HTR-8/SVneo (cell line): ENCODE measurements at regions not wholly inside any gene's neighbourhood (a gene's known extent, or its start where the extent isn't known, plus 50 kb on each side); places are given as distances from the start of the nearest gene placed in this dataset.
"Not testable (repeated sequence)": the region's sequence is repeated elsewhere in the genome, so short reads cannot be mapped to it uniquely, and the experiment has no call there.

ENCODE experiments used
- DNase-seq: peaks from one replicate; pipeline ENCODE4 v3.0.0; 2011; ENCODE audit warnings: low spot score, mixed read lengths; ENCODE audit not compliant: insufficient read length
- FAIRE-seq: peaks from 2 replicates; lab custom pipeline; 2011; peaks lifted over from hg19 to GRCh38; lab: Jason Lieb, UNC

DNA sequence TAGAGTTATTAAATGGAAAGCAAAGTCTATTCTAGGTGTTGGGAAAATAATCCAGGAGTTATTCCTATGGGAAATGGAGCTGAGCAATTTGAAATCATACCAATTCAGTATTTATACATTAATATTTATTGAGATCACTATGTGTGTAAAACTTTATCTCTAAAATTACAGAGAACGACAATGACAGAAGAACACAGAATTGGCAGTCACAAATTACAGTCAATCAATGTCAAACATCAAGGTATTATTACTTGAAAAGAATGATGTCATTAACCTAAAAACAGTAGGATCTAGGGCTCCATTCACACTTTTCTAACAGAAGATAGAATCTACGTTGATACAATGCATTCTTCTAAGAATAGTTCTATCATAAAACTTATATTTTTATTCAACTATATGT, 154.9 kb upstream of the GJE1 start:
- FAIRE-seq (no peak), DNase-seq (no peak)

DNA sequence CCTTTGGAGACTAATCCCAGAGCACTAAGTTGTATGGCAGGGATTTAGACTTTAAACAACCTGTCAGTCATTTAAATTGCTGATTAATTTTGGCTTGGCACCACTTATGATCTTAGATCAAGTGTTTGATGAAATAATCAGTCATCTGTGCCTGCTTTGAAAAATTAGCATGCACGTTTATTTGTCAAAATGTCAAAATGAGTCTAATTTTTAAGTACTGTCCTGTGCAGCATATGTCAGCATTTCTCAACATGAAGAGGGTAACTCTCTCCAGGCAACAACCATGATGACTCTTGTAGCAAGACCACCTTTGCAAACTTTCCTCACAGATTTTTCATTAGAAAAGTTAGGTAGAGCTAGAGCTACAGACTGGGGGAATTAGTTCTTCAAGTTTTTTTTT, 155.7 kb upstream of the GJE1 start:
- FAIRE-seq: no peak
- no peak for DNase-seq

DNA sequence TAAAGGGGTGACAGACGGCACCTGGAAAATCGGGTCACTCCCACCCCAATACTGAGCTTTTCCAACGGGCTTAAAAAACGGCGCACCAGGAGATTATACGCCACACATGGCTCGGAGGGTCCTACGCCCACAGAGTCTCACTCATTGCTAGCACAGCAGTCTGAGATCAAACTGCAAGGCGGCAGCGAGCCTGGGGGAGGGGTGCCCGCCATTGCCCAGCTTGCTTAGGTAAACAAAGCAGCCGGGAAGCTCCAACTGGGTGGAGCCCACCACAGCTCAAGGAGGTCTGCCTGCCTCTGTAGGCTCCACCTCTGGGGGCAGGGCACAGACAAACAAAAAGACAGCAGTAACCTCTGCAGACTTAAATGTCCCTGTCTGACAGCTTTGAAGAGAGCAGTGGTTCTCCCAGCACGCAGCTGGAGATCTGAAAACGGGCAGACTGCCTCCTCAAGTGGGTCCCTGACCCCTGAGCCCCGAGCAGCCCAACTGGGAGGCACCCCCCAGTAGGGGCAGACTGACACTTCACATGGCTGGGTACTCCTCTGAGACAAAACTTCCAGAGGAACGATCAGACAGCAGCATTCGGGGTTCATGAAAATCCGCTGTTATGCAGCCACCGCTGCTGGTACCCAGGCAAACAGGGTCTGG, 162.8 kb upstream of the GJE1 start:
- not testable (repeated sequence) for DNase-seq, FAIRE-seq

GRCh38 chr6:141969201-141969600, 163.5 kb upstream of the GJE1 start:
- no peak for DNase-seq
- no peak for FAIRE-seq

GRCh38 chr6:141968632-141969031, 164.1 kb upstream of the GJE1 start:
- DNase-seq (no peak), FAIRE-seq (no peak)

DNA sequence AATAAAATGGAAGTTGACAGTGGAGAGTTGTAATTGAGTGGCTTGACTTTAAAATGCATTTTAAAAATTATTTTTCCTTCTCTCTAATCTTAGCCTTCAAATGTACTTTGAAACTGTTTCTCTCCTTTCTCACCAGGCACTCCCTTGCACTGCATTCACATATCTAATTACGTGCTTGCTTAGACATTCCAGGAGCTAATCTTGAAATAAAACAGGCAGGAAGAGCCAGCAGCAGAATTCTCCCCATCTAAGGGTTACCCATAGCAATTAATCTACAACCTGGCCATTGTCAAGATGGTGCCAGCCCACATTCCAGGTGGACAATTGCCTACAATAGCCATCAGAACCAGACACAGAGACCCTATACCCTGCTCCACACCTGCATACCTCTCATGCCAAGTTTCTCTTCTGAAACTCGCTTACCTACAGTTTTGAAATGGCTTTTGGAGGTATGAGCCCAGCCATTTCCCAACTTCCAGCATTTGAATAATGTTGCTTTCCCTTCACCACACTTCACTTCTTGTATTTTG, 167.6 kb upstream of the GJE1 start:
- no peak for FAIRE-seq
- no peak for DNase-seq

- FAIRE-seq (no peak), DNase-seq (no peak)
These were observed 169.0 kb upstream of the GJE1 start for GRCh38 chr6:141963543-141964295.

DNA sequence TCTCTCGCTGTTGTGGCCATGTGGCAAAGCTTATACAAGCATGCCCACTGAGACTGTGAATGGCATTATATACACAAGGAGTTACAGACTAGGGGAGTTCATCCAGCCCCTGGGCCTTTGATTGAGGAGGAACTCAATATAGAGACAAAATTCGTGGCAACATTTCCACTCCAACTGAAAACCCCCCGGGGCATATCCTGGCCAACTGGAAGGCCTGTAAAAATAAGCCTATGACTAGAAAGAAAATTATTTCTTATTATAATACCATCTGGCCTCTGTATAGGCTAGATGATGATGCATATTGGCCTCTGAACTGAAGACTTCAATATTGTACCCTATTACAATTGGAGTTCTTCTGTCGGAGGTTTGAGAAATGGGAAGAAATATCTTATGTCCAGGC, 175.5 kb upstream of the GJE1 start:
- DNase-seq (no peak), FAIRE-seq (no peak)

DNA sequence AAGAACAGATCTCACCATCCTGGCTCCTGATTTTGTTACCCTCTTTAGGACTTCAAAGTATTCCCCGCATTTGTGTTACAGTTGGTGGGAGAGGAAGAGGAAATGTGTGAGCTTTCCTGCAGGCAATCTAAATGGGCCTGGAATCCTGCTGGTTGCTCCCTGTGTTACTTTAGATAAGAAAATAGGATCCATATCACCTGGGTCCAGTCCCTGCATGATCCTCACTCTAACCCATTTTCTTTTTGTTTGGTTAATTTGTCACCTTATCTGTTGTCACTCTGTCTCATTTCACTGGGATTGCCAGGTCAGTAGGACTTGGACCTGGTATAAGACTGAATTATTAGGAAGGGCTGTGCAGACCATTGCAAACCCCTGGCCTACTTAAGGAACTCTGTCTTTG, 175.9 kb upstream of the GJE1 start:
- FAIRE-seq (no peak), DNase-seq (no peak)

GRCh38 chr6:141956046-141956761, 176.5 kb upstream of the GJE1 start:
- FAIRE-seq (no peak), DNase-seq (no peak)

- no peak for DNase-seq
- no peak for FAIRE-seq
These were observed 179.7 kb upstream of the GJE1 start for GRCh38 chr6:141953072-141953471.

GRCh38 chr6:141946502-141946901, 186.2 kb upstream of the GJE1 start:
- FAIRE-seq (no peak), DNase-seq (no peak)

DNA sequence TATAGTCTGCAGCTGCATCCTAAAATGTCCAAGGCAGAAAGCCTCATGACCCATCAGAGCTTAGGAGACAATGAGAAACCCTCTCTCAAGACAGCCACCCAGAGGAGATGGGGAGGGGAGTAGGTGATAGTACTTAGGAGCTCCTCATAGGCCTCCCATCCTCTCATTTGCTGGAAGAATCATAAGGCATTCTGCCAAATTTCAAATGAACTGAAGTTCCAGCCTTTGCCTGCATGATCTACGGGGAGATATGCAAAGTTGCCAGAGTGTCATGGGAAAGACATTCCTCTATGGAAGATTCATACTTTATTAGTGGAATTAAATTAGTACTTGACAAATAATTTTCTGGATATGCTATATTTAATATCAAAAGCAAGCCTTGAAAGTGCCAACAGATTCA, 194.1 kb upstream of the GJE1 start:
- no peak for FAIRE-seq

GRCh38 chr6:141932685-141933084, 200.0 kb upstream of the GJE1 start:
- DNase-seq (no peak), FAIRE-seq (no peak)

More for the DNA sequence above, 194.1 kb upstream of the GJE1 start:
- DNase-seq: no peak

DNA sequence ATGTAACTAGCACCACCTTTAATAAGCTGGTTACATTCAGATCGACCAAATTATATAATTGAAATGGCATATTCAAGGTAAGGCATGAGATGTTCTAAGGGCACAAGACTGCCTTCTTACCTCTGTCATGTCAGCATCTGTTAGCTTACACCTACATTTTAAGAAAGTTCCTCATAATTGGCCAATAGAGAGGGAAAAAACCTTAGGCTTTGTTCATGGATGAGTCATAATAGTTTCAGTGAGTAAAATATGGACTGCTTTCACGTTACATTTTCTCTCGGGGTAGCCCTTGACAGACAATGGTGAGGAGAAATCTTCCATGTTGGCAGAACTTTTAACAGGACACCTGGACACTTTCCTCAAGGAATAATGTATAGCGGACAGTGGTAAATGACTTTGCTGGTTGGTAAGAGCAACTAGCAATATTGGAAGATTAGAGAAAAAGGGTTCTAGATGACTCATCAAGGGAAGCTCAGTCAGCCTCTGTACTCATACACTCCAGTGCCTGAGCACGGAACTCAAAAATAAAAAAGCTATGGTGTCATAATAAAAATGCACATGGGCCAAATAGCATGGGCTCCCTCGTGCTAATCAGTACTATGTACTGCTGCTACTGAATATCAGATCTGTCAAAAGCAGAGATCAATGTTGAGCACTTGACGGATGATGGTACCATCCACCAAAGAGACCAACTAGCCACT, 206.4 kb upstream of the GJE1 start:
- DNase-seq, FAIRE-seq: not testable (repeated sequence)

DNA sequence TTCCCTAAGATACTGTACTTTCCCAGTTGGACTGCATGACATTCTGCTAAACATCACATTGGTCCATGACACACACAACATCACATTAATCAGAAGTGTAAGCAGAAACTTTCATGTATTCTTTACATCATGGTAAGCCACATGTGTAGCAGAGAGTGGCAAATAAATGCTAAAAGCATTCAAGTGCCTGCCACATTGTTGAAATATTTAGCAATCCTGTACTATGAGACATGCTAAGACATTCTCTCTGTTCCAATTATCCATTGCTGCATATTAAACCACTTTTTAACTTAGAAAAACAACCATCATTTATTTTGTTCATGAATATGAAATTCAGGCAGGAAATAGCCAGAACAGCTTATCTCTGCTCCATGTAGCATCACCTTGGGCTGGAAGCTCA, 207.7 kb upstream of the GJE1 start:
- DNase-seq (no peak), FAIRE-seq (no peak)

DNA sequence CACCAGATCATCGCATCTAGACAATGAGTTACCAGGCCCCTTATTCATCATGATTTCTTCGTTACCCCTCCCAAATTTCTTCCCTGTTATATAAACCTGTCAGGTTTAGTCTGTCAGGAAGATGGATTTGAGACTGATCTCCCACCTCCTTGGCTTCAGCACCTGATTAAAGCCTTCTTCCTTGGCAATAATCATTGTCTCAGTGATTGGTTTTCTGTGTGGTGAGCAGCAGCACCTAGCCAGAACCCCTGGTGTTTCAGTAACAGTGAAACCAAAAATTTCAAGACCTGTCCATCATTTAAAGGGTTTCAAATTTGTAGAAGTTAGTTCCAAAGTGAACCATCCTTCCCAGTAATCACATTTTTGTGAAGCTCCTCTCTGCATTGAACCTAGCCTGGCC, 209.8 kb upstream of the GJE1 start:
- FAIRE-seq (no peak), DNase-seq (no peak)

- FAIRE-seq, DNase-seq: not testable (repeated sequence)
These were observed 215.8 kb upstream of the GJE1 start for GRCh38 chr6:141916682-141917505.

GRCh38 chr6:141914646-141915045, 218.1 kb upstream of the GJE1 start:
- DNase-seq (no peak), FAIRE-seq (no peak)
